HG03159 (cell line): ENCODE measurements at regions not wholly inside any gene's neighbourhood (a gene's known extent, or its start where the extent isn't known, plus 50 kb on each side); places are given as distances from the start of the nearest gene placed in this dataset.
"Not testable (repeated sequence)": the region's sequence is repeated elsewhere in the genome, so short reads cannot be mapped to it uniquely, and the experiment has no call there.

Experiments
- ATAC-seq: cut with Tn5 transposase; IDR thresholded peaks from one replicate; pipeline ENCODE4 v1.9.1; 2021; ENCODE audit warnings: mild to moderate bottlenecking, moderate library complexity; ENCODE audit not compliant: unreplicated experiment

DNA sequence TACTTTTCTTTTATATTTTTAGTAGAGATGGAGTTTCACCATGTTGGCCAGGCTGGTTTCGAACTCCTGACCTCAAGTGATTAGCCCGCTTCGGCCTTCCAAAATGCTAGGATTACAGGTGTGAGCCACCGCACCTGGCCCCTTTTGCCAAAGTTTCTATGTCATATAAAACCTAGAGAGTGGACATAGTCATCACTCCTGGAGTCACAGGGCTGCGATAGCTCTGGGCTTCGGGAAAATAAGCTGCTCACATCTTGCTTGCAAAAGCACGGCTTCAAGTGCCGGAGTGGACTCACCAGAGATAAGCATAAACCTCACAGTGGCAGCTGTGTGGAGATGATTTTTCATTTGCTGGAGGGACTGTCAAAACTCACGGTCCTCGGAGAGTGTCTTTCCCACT is 171.2 kb downstream of the TEX29 start:
- no peak for ATAC-seq

GRCh38 chr13:111492341-111492950 is 172.0 kb downstream of the TEX29 start:
- ATAC-seq, result no peak

DNA sequence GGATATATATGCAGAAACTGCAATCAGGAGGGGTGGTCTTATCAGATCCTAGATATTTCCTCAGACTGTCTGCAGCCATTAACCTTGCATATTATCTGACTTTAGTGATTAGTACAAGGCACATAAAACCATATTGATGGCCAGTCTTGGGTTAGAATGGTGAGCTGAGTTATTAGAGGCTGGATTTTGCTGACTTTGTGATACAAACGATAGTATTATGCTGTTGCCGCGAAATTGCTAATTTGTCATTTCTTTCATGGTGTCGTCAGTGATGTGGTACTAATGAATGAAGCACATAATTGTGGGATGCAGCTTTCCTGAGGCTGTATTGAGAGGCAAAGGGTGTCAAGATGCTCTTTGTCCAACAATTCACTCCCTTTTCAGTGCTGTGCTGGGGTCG is 172.5 kb downstream of the TEX29 start:
- no peak for ATAC-seq

DNA sequence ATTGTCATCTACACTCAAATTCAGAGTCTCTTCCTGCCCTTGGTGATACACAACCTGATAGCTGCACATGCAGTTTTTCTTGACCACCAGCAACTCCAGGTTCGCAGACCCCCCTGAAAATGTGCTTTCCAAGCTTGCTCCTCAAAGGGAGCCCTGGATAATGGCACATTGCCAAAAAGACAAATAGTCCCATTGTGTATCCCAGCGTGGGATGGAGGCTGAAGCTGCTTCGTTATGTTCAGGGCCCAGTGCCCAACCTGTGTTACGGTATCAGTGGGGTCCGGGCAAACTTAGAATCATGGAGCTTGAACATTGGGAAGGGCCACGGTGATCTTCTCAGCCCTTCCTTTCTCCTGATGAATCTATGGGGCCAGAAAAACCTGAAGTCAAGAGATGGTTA is 173.0 kb downstream of the TEX29 start:
- ATAC-seq, result no peak

DNA sequence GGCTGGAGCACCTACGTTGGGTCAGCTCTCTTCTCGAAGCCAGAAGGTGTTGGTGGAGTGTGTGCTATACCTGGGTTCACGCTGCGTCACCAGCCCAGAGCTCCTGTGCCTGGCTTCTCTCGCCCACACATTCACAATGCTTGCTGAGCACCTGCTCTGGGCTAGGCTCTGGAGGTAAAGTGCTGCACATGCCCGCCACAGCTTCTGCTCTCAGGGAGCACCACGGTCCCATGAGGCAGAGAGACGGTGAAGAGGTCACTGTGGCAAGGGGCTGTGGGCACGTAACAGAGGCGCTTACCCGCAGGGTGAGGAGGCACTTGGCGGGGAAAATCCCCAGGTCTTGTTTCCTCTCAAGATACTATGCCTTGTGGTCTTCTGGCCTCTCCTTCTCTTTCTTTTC is 174.2 kb downstream of the TEX29 start:
- no peak for ATAC-seq

DNA sequence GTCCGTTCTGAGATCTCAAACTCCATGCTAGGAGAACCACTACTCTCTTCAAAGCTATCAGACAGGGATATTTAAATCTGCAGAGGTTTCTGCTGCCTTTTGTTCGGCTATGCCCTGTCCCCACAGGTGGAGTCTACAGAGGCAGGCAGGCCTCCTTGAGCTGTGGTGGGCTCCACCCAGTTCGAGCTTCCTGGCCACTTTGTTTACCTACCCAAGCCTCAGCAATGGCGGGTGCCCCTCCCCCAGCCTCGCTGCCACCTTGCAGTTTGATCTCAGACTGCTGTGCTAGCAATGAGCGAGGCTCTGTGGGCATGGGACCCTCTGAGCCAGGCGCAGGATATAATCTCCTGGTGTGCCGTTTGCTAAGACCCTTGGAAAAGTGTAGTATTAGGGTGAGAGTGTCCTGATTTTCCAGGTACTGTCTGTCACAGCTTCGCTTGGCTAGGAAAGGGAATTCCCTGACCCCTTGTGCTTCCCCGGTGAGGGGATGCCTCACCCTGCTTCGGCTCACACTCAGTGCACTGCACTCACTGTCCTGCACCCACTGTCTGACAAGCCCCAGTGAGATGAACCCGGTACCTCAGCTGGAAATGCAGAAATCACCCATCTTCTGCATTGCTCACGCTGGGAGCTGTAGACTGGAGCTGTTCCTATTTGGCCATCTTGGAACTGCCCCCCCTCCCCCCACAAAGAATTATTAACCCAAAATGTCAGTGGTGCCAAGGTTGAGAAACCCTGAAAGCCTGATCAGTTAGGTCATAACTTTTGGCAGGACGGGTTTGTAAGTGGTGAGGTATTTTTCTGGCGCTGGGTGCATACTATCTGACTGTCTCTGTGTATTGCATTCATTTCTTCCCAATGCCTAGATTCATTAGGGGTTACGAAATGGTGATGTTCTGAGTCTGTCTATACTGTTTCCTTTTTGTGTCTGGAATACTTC is 181.4 kb downstream of the TEX29 start:
- ATAC-seq, result not testable (repeated sequence)

- no peak for ATAC-seq
Measured at GRCh38 chr13:111502957-111503356, 182.5 kb downstream of the TEX29 start.

- no peak for ATAC-seq
Measured at GRCh38 chr13:111503376-111503775, 182.9 kb downstream of the TEX29 start.

DNA sequence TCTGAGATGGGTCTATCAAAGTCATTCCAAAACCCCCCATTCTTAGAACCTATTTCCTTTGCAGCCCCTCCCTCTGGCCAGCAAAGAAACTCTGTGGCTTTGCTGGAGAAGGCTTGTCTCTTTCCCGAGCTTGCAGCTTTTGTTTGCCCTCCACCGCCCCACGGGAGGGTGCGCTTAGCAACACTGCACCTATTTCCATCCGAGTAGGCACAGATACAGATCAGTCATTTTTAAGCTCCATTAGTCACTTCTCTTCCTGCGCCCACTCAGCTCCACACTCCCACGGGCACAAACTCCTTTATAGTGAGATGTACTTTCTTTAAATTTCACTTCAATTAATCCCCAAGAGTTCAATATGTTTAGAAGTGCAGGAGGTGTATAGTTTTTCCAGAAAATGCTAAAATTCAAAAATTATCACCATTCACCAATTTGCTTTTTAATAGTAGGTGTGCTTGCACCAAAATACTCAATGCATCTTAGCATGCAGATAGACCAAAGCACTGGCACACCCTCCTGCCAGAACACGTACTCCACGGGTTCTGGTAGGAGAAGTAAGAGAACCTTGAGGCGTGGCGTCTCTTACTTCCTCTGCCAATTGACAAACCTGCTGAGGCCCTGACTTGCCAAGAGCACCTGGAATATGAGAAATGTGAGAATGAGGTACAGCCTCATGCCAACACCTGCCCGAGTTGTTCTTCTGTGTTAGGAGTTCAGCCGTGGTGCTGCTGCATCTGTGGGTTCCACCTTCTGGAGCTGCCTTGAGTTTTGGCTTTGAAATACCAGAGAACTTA is 183.7 kb downstream of the TEX29 start:
- ATAC-seq, result no peak

GRCh38 chr13:111505175-111505777 is 184.8 kb downstream of the TEX29 start:
- no peak for ATAC-seq

DNA sequence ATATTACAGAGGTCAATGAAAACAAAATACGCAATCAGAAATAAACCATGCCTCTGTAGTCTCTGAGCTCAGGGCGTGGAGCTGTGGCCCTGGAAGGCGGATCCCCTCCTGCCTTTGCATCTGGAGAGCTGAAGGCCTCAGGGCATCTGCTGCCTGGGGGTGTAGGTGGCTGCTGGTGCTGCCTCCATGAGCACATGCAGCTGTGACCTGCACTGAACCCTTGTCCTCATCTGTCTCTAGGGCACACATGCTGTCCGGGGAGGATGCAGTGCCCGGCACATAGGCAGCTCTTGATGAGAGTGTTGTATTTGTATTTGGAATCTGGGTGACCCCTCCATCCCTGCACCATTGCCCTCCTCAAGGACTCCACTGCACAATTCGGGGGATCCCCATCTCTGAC is 185.7 kb downstream of the TEX29 start:
- ATAC-seq, result no peak

- ATAC-seq, result no peak
Measured at GRCh38 chr13:111506621-111507020, 186.2 kb downstream of the TEX29 start.

DNA sequence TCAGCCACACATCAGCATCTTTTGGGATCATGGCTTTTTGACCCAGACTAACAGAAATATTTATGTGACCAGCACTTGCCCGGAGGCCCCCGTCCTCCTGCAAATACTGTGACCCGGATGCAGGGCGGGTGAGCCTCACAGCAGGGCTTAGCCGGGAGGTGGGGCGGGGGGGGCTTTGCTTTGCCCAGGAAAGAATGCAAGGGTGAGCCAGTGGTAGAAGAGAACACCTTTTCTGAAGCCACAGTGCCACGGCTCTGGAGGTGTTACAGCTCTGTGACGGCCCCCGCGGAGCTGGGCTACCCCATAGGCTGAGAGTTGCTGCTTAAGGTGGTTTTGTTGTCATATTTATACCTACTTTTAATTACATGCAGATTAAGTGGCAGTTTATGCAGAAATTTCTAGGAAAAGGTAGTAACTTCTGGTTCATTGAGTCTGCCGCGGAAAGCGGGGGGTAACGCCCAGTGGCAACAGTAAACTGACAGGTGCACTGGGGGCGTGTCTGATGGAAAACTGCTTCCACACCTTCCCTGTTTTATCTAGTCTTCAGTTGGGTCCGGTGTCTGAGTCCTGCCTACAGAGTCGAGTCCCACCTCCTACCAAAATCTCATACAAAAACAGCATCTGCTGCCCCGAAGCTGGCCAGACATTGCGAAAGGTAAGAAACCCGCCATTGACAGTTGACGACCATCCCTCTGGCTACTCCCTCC is 187.9 kb downstream of the TEX29 start:
- no peak for ATAC-seq

DNA sequence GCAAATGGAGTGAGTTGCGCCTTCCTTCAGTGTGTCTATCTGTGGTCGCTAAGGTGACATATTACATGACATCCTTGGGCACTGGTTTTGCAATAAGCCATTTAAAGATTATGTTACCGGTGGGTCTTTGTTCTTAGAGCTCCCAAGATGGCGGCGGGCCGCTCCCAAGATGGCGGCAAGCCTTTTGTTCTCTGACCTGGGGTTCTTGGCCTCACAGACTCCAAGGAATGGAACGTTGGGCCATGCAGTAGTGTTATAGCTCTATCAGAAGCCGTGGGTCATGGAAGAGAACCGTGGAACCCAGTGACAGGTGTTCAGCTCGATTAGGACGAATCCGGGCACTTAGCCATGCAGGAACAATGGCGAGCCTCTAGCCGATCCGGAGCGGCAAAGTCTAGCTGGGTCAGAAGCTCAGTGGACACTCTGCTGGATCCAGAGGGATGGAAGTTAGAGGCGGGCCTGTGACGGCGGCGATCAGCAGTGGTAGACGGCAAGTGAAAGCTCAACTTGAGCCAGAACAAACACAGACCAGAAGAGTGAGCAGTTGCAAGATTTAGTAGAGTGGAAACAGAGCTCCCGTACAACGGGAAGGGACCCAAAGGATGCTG is 188.6 kb downstream of the TEX29 start:
- ATAC-seq, result no peak

DNA sequence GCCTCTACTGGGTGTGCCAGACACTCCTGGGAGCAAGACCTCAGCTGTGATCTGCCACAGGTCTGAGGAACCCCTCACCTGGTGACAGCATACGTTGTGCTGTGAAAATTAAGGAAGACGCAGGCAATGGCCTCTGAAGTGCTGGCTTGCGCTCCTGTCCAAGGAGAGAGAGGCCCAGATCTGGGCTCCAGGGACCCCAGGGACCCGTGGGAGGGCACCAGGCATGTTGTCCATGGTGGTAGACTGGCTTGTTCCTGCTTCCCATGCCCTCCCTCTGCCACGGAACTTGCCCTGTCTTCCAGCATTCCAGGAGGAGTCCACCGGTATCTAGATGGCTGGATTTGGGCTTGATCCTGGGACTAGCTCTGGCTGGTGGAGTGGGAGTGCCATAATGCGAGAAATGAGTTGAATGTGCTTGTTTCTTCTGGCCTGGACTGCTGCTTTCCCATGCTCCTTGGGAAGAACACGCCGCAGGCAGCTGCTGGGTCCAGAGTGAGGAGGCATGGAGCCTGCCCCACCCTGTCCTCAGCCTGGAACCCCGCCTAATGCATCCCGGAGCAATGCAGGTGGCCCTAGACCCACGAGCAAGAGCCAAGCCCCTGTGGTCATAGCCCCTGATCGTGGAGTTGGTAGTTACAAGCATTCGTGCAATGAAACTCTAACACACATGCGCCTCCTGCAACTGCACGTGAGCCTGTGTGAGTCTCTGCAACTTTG is 190.2 kb downstream of the TEX29 start:
- no peak for ATAC-seq

- no peak for ATAC-seq
Measured at GRCh38 chr13:111511219-111511732, 190.8 kb downstream of the TEX29 start.

GRCh38 chr13:111511805-111512504 is 191.5 kb downstream of the TEX29 start:
- no peak for ATAC-seq

- no peak for ATAC-seq
Measured at GRCh38 chr13:111512707-111513106, 192.3 kb downstream of the TEX29 start.
